Thymus (tissue), 11 donors: ENCODE measurements at regions not wholly inside any gene's neighbourhood (a gene's known extent, or its start where the extent isn't known, plus 50 kb on each side); places are given as distances from the start of the nearest gene placed in this dataset.
A peak's percentile ranks its signal among the peaks of the same experiment; 100 is the strongest.
"Not testable (repeated sequence)": the region's sequence is repeated elsewhere in the genome, so short reads cannot be mapped to it uniquely, and the experiment has no call there.

Experiments used
- DNase-seq, 9 donors: peaks; one replicate each; pipeline ENCODE4 v3.0.0-alpha.2; 2013; ENCODE audit warnings: low spot score in 9 of 9, low read depth in 6 of 9, missing footprints in 1 of 9
- H3K27ac ChIP-seq, 2 donors: one replicate each; pipeline ENCODE4 v1.5.1; 2013; ENCODE audit warnings: control low read depth in 1 of 2, low read depth in 1 of 2, low read length in 1 of 2, mild to moderate bottlenecking in 1 of 2, moderate library complexity in 1 of 2
- H3K27me3 ChIP-seq, 2 donors: one replicate each; pipeline ENCODE4 v1.5.1; 2013; ENCODE audit warnings: low read length in 1 of 2; ENCODE audit not compliant: control insufficient read depth in 2 of 2, insufficient read depth in 1 of 2
- H3K36me3 ChIP-seq, 2 donors: one replicate each; pipeline ENCODE4 v1.5.1; 2013; ENCODE audit warnings: low read length in 1 of 2, mild to moderate bottlenecking in 1 of 2, moderate library complexity in 1 of 2; ENCODE audit not compliant: control insufficient read depth in 2 of 2, insufficient read depth in 2 of 2
- H3K4me1 ChIP-seq, 2 donors: one replicate each; pipeline ENCODE4 v1.5.1; 2013; ENCODE audit warnings: low read length in 2 of 2; ENCODE audit not compliant: control insufficient read depth in 2 of 2, insufficient read depth in 2 of 2
- H3K4me3 ChIP-seq, 2 donors: one replicate each; pipeline ENCODE4 v1.5.1; 2013; ENCODE audit warnings: low read length in 2 of 2, control low read depth in 1 of 2, mild to moderate bottlenecking in 1 of 2
- H3K9me3 ChIP-seq, 2 donors: one replicate each; pipeline ENCODE4 v1.5.1; 2013; ENCODE audit warnings: low read length in 1 of 2, mild to moderate bottlenecking in 1 of 2; ENCODE audit not compliant: control insufficient read depth in 2 of 2, insufficient read depth in 1 of 2
- WGBS: extraction: QIAGEN DNeasy Blood & Tissue Kit; methylation state at CpG from one replicate; pipeline ENCODE4 v1.1.7; 2013; 5-methylcytosine and 5-hydroxymethylcytosine counted together
- donor health status: healthy.

DNA sequence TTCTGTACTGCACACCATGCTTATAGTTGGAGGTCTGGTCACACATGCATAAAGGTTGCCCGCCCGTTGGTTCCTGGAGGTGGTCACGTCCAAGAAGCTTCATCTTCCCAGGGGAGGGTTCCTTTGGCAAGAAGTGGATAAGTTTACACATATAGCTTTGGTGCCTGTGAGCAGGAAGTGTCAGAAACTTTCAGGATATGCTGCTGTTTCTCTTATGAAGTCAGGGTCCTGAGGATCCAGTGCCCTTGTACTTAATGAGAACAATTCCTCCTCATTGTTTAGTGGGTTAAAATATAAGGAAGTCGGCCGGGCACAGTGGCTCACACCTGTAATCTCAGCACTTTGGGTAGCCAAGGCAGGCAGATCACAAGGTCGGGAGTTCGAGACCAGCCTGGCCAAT is 115.5 kb upstream of the DUSP22 start:
- DNase-seq, result no peak
- H3K27me3 ChIP-seq, result no peaks in the 10 kb centered on the region
- 91% methylated on average over 7 of the region's 7 CpGs for whole genome bisulfite sequencing

DNA sequence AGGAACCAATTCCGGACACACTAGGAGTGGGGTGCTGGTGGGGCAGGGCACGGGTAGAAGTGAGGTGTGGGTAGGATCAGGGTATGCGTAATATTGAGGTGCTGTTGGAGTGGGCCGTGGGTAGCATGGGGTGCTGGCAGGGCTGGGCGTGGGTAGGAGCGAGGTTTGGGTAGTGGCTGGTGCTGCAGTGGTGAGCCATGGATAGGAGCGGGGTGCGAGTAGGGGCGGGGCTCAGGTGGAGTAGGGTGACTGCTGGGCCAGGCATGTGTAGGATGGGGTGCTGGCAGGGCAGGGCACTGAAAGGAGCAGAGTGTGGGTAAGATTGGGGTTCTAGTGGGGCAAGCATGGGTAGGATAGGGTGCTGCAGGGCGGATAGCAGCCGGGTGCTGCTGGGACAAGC is 114.2 kb upstream of the DUSP22 start:
- H3K27me3 ChIP-seq, result no peaks in the 10 kb centered on the region
- no peak overlapping the region for H3K27ac ChIP-seq
- H3K4me1 ChIP-seq, result peaks cover 0 to 9% of the 10 kb centered on the region in 2 donors
- H3K9me3 ChIP-seq, result peaks cover 3 to 8% of the 10 kb centered on the region in 2 donors
- no peaks in the 10 kb centered on the region for H3K36me3 ChIP-seq
- WGBS, result 92% methylated on average over 11 of the region's 11 CpGs
- no peak for DNase-seq
- H3K4me3 ChIP-seq, result no peak overlapping the region

More for the DNA sequence above, 115.5 kb upstream of the DUSP22 start:
- no peak overlapping the region for H3K27ac ChIP-seq
- peaks cover 3 to 14% of the 10 kb centered on the region in 2 donors for H3K9me3 ChIP-seq
- H3K4me3 ChIP-seq, result no peak overlapping the region
- peaks cover 0 to 8% of the 10 kb centered on the region in 2 donors for H3K4me1 ChIP-seq
- no peaks in the 10 kb centered on the region for H3K36me3 ChIP-seq

DNA sequence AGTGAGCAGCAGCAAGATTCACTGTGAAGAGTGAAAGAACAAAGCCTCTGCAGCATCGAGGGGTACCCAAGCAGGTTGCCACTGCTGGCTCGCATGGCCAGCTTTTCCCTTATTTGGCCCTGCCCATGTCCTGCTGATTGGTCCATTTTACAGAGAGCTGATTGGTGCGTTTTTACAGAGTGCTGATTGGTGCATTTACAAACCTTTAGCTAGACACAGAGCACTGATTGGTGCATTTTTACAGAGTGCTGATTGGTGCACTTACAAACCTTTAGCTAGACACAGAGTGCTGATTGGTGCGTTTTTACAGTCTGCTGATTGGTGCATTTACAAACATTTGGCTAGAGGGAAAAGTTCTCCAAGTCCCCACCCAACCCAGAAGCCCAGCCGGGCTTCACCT is 113.4 kb upstream of the DUSP22 start:
- WGBS, result 98% methylated on average over 5 of the region's 5 CpGs
- not testable (repeated sequence) for DNase-seq

DNA sequence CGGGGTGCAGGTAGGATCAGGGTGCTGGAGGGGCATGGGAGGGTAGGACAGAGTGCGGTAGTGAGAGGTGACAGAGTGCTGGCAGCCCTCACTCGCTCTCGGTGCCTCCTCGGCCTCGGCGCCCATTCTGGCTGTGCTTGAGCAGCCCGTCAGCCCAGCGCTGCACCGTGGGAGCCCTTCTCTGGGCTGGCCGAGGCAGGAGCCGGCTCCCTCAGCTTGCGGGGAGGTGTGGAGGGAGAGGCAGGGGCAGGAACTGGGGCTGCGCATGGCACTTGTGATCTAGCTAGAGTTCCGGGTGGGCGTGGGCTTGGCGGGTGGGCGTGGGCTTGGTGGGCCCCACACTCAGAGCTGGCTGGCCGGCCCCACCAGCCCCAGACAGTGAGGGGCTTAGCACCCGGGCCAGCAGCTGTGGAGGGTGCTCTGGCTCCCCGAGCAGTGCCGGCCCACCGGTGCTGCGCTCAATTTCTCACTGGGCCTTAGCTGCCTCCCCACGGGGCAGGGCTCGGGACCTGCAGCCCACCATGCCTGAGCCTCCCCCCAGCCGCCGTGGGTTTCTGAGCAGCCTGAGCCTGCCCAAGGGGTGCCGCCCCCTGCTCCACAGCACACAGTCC is 112.8 kb upstream of the DUSP22 start:
- no peak overlapping the region for H3K27ac ChIP-seq
- H3K9me3 ChIP-seq, result peaks cover 3 to 8% of the 10 kb centered on the region in 2 donors
- no peak for DNase-seq
- peaks cover 0 to 2% of the 10 kb centered on the region in 2 donors for H3K27me3 ChIP-seq
- H3K4me3 ChIP-seq, result no peak overlapping the region
- H3K4me1 ChIP-seq, result peaks cover 9 to 22% of the 10 kb centered on the region in 2 donors
- 95% methylated on average over 29 of the region's 29 CpGs for WGBS
- H3K36me3 ChIP-seq, result no peaks in the 10 kb centered on the region

More for the DNA sequence above, 113.4 kb upstream of the DUSP22 start:
- not testable (repeated sequence) for H3K27me3 ChIP-seq, H3K4me3 ChIP-seq, H3K27ac ChIP-seq, H3K9me3 ChIP-seq, H3K36me3 ChIP-seq
- H3K4me1 ChIP-seq, result peaks cover 4 to 17% of the 10 kb centered on the region in 2 donors

- DNase-seq, result peak in 1 of 9 donors; percentile 59
- not testable (repeated sequence) for H3K27me3 ChIP-seq, H3K27ac ChIP-seq, H3K9me3 ChIP-seq, H3K36me3 ChIP-seq
- peaks cover 9 to 25% of the 10 kb centered on the region in 2 donors for H3K4me1 ChIP-seq
- 36% methylated on average over 13 of the region's 13 CpGs for WGBS
- H3K4me3 ChIP-seq, result peak overlapping the region in 1 of 2 donors; percentile 29
Observed at GRCh38 chr6:180091-180694, 112.1 kb upstream of the DUSP22 start.

GRCh38 chr6:181049-181654 is 111.1 kb upstream of the DUSP22 start:
- no peaks in the 10 kb centered on the region for H3K36me3 ChIP-seq
- H3K27me3 ChIP-seq, result peaks cover 0 to 2% of the 10 kb centered on the region in 2 donors
- peaks cover 12 to 32% of the 10 kb centered on the region in 2 donors for H3K4me1 ChIP-seq
- WGBS, result 47% methylated on average over 5 of the region's 5 CpGs
- peak overlapping the region in 1 of 2 donors; percentile 29 for H3K4me3 ChIP-seq
- DNase-seq, result peak in 1 of 9 donors; percentile 30
- peaks cover 3 to 8% of the 10 kb centered on the region in 2 donors for H3K9me3 ChIP-seq
- H3K27ac ChIP-seq, result no peak overlapping the region

- Histone ChIP-seq H3K27ac (no peak overlapping the region), H3K9me3 (peaks cover 3 to 7% of the 10 kb centered on the region in 2 donors), H3K4me1 (peaks cover 18 to 49% of the 10 kb centered on the region in 2 donors), H3K36me3 (no peaks in the 10 kb centered on the region), H3K4me3 (no peak overlapping the region), H3K27me3 (peaks cover 0 to 2% of the 10 kb centered on the region in 2 donors)
- no peak for DNase-seq
- 90% methylated on average over 2 of the region's 2 CpGs for WGBS
Observed at GRCh38 chr6:183668-184067, 108.6 kb upstream of the DUSP22 start.

DNA sequence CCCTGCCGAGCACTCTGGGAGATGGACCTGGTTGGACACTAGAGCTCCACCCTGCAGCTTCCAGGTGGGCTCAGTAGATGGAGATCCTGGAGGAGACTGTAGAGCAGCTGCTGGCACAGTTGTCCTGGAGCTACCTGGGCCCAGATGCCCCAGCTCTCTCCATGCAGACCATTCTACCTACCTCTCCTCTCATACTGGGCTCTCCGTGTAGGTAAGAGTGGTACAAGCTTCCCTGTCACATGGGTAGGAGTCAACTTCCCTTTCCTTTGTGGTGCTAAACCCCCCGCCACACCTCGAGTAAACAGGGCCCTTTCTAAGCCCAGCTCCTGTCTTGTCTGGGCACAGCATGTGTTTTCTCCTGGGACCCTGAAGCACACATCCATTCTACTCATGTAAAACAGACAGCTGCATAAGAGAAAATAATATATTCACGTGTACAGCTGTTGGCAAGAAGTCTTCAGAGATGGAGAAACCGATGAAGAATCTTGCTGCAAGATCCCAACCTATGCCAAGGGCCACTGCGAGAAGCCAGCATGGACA is 108.1 kb upstream of the DUSP22 start:
- DNase-seq, result peak in 1 of 9 donors; percentile 22
- Histone ChIP-seq H3K27ac (peak overlapping the region in 1 of 2 donors; percentile 26), H3K4me1 (peaks cover 18 to 54% of the 10 kb centered on the region in 2 donors), H3K27me3 (peaks cover 0 to 2% of the 10 kb centered on the region in 2 donors), H3K36me3 (no peaks in the 10 kb centered on the region), H3K9me3 (peaks cover 2% of the 10 kb centered on the region in 2 donors), H3K4me3 (no peak overlapping the region)
- 56% methylated on average over 7 of the region's 7 CpGs for WGBS
